NB4 (cell line): ENCODE measurements at regions not wholly inside any gene's neighbourhood (a gene's known extent, or its start where the extent isn't known, plus 50 kb on each side); places are given as distances from the start of the nearest gene placed in this dataset.

Experiments used
- DNase-seq: peaks from one replicate; pipeline ENCODE4 v3.0.0; 2010; ENCODE audit warnings: low read depth
- H3K4me3 ChIP-seq: one replicate; pipeline ENCODE4 v1.5.1; 2011; ENCODE audit warnings: mild to moderate bottlenecking, low read depth, low read length, moderate library complexity
- CTCF ChIP-seq: IDR thresholded peaks from one replicate; pipeline ENCODE4 v1.5.1; 2012; ENCODE audit warnings: low read depth, low read length
- MAX ChIP-seq: IDR thresholded peaks from 2 replicates; pipeline ENCODE4 v1.6.1; 2011; ENCODE audit warnings: low read depth, low read length
- MYC ChIP-seq: IDR thresholded peaks from 2 replicates; pipeline ENCODE4 v1.6.1; 2011; ENCODE audit warnings: low read depth, low read length
- POLR2A ChIP-seq: IDR thresholded peaks from 2 replicates; pipeline ENCODE4 v1.6.1; 2011; ENCODE audit warnings: mild to moderate bottlenecking; ENCODE audit not compliant: insufficient read length; ENCODE audit errors: extremely low read depth

- H3K4me3 ChIP-seq: no peak overlapping the region
- TF ChIP-seq POLR2A (no peak), MYC (no peak), MAX (no peak), CTCF (no peak)
Measured at GRCh38 chr12:67420506-67420905, 151.3 kb downstream of the CAND1 start.

GRCh38 chr12:67422081-67422480, 152.9 kb downstream of the CAND1 start:
- H3K4me3 ChIP-seq: no peak overlapping the region
- no peak for TF ChIP-seq CTCF
- TF ChIP-seq POLR2A: no peak
- TF ChIP-seq MYC: no peak
- no peak for TF ChIP-seq MAX
- DNase-seq: no peak

More at GRCh38 chr12:67420506-67420905, 151.3 kb downstream of the CAND1 start:
- DNase-seq: no peak

GRCh38 chr12:67424784-67425183, 155.6 kb downstream of the CAND1 start:
- no peak for DNase-seq
- no peak overlapping the region for H3K4me3 ChIP-seq
- TF ChIP-seq CTCF (no peak), POLR2A (no peak), MAX (no peak), MYC (no peak)

GRCh38 chr12:67425394-67425793, 156.2 kb downstream of the CAND1 start:
- no peak for DNase-seq
- H3K4me3 ChIP-seq: no peak overlapping the region
- TF ChIP-seq MYC (no peak), POLR2A (no peak), CTCF (no peak), MAX (no peak)

- no peak overlapping the region for H3K4me3 ChIP-seq
- no peak for DNase-seq
- no peak for TF ChIP-seq CTCF
Measured at GRCh38 chr12:67426067-67426466, 156.9 kb downstream of the CAND1 start.

- TF ChIP-seq POLR2A (no peak), MYC (no peak), CTCF (no peak), MAX (no peak)
- no peak for DNase-seq
- no peak overlapping the region for H3K4me3 ChIP-seq
Measured at GRCh38 chr12:67427336-67427735, 158.2 kb downstream of the CAND1 start.
